Spleen (tissue), 7 donors: ENCODE measurements at regions not wholly inside any gene's neighbourhood (a gene's known extent, or its start where the extent isn't known, plus 50 kb on each side); places are given as distances from the start of the nearest gene placed in this dataset.

Experiments
- POLR2A ChIP-seq, 3 donors: fragments of 450-650 bp; IDR thresholded peaks; one replicate each; pipeline ENCODE4 v1.5.1; 2017; ENCODE audit warnings: antibody characterized with exemption in 3 of 3, mild to moderate bottlenecking in 1 of 3
- POLR2AphosphoS5 ChIP-seq, 3 donors: sonication (generic); formaldehyde crosslinking; IDR thresholded peaks; one replicate each; pipeline ENCODE4 v1.5.1; 2017; ENCODE audit warnings: antibody characterized with exemption in 3 of 3
- TF ChIP-seq, protein P1 (sequence below), 11 experiments: fragments of 200-600 bp in 7 of 11; fragments of 450-650 bp in 4 of 11; sonication (generic) in 4 of 11; IDR thresholded peaks in 8 of 11; conservative IDR thresholded peaks in 3 of 11; 1 replicate in 7 of 11; 2 replicates in 4 of 11; pipeline versions ENCODE4 v1.4.0 to v1.8.0; 2016 to 2021; ENCODE audit warnings: antibody characterized with exemption in 11 of 11, inconsistent platforms in 4 of 11, mild to moderate bottlenecking in 1 of 11
- donor health status: DM: no; HTN: no; CAD: no; lungs with moderate emphysema.
- donor health status: DM: no; HTN: no; CAD: no.
- donor health status: DM: no; HTN: no; CAD: no.

DNA sequence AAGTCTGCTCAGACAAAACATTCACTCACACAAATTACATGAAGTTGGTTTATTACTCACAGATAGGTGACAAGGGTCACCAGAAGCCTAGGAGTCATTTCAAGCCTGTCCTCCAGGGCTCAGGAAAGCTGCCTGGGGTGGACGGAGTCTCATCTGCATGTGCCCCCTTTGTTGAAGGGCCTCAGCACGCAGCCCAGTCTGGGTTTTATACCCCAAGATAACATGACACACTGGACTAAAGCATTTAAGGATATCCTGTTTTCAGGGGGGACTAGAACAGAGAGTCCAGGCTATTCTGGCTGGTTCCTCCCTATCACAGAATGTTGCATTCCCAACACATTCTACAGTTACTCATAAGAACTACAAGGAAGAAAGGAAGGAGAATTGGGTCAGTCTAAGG, 164.7 kb downstream of the MREG start:
- TF ChIP-seq, protein P1, sequence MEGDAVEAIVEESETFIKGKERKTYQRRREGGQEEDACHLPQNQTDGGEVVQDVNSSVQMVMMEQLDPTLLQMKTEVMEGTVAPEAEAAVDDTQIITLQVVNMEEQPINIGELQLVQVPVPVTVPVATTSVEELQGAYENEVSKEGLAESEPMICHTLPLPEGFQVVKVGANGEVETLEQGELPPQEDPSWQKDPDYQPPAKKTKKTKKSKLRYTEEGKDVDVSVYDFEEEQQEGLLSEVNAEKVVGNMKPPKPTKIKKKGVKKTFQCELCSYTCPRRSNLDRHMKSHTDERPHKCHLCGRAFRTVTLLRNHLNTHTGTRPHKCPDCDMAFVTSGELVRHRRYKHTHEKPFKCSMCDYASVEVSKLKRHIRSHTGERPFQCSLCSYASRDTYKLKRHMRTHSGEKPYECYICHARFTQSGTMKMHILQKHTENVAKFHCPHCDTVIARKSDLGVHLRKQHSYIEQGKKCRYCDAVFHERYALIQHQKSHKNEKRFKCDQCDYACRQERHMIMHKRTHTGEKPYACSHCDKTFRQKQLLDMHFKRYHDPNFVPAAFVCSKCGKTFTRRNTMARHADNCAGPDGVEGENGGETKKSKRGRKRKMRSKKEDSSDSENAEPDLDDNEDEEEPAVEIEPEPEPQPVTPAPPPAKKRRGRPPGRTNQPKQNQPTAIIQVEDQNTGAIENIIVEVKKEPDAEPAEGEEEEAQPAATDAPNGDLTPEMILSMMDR (IDR thresholded peaks at IDR 0.05 in 8 of 11, conservative IDR thresholded peaks at IDR 0.05 in 3 of 11), result no peak
- TF ChIP-seq POLR2A (IDR thresholded peaks at IDR 0.05) (no peak), POLR2AphosphoS5 (IDR thresholded peaks at IDR 0.05) (no peak)
